ENCODE measurements at regions not wholly inside any gene's neighbourhood (a gene's known extent, or its start where the extent isn't known, plus 50 kb on each side); places are given as distances from the start of the nearest gene placed in this dataset.
A peak's percentile ranks its signal among the peaks of the same experiment; 100 is the strongest.
"Not testable (repeated sequence)": the region's sequence is repeated elsewhere in the genome, so short reads cannot be mapped to it uniquely, and the experiment has no call there.

GRCh38 chr3:48101301-48101650 is 85.1 kb upstream of the MAP4 start:
- H3K9me3 ChIP-seq, result not testable (repeated sequence)

GRCh38 chr3:48092270-48092669 is 76.1 kb upstream of the MAP4 start:
- DNase-seq, result no peak
- Histone ChIP-seq H3K27ac (no peak overlapping the region), H3K27me3 (no peaks in the 10 kb centered on the region), H3K4me3 (no peak overlapping the region), H3K4me1 (peaks cover 0 to 9% (median 7%) of the 10 kb centered on the region in 4 donors), H3K36me3 (no peaks in the 10 kb centered on the region), H3K9me3 (no peaks in the 10 kb centered on the region)
- 47% methylated on average over 2 of the region's 2 CpGs for whole genome bisulfite sequencing, 2 donors
- intact Hi-C loops (cut with DNase I), result no loop called here
- TF ChIP-seq CTCF (IDR thresholded peaks at IDR 0.05), result no peak

More at GRCh38 chr3:48101301-48101650, 85.1 kb upstream of the MAP4 start:
- DNase-seq; H3K4me3 ChIP-seq; H3K27ac ChIP-seq; intact Hi-C loops (cut with DNase I); H3K36me3 ChIP-seq; H3K4me1 ChIP-seq; H3K27me3 ChIP-seq: not testable (repeated sequence)
- WGBS, 2 donors, result 94 to 96% methylated on average over 2 of the region's 2 CpGs

GRCh38 chr3:48090166-48090939 is 74.1 kb upstream of the MAP4 start:
- DNase-seq, result no peak
- Histone ChIP-seq H3K4me3 (no peak overlapping the region), H3K9me3 (no peaks in the 10 kb centered on the region), H3K27ac (no peak overlapping the region), H3K27me3 (no peaks in the 10 kb centered on the region), H3K36me3 (no peaks in the 10 kb centered on the region), H3K4me1 (peaks cover 0 to 28% (median 26%) of the 10 kb centered on the region in 4 donors)
- TF ChIP-seq POLR2AphosphoS5 (IDR thresholded peaks at IDR 0.05) (no peak), EP300 (IDR thresholded peaks at IDR 0.05) (no peak), POLR2A (IDR thresholded peaks at IDR 0.05) (no peak), CTCF (IDR thresholded peaks at IDR 0.05) (no peak)
- intact Hi-C loops (cut with DNase I), result no loop called here
- WGBS, 2 donors, result 94 to 96% methylated on average over 19 of the region's 19 CpGs

GRCh38 chr3:48088749-48089466 is 72.7 kb upstream of the MAP4 start:
- peak overlapping the region; percentile 72 to 99 (median 88) for H3K4me3 ChIP-seq
- H3K9me3 ChIP-seq, result no peaks in the 10 kb centered on the region
- peak; percentile 99 for DNase-seq
- H3K27ac ChIP-seq, result peak overlapping the region; percentile 96 to 100 (median 99)
- H3K27me3 ChIP-seq, result no peaks in the 10 kb centered on the region
- H3K4me1 ChIP-seq, result peaks cover 0 to 43% (median 37%) of the 10 kb centered on the region in 4 donors
- H3K36me3 ChIP-seq, result peaks cover 0 to 2% (median 0%) of the 10 kb centered on the region in 4 donors
- WGBS, 2 donors, result 0% methylated on average over 79 of the region's 79 CpGs
- TF ChIP-seq EP300 (IDR thresholded peaks at IDR 0.05) (peak in 1 of 4 donors; percentile 3), POLR2A (IDR thresholded peaks at IDR 0.05) (peak; percentile 79 to 87), POLR2AphosphoS5 (IDR thresholded peaks at IDR 0.05) (peak; percentile 82 to 98 (median 95)), CTCF (IDR thresholded peaks at IDR 0.05) (no peak)
- intact Hi-C loops (cut with DNase I), result loop anchor here (2.0 kb wide), 1 partner anchor 76 kb away; no protein-coding TSS in a partner anchor

GRCh38 chr3:48088056-48088748 is 72.0 kb upstream of the MAP4 start:
- H3K9me3 ChIP-seq, result no peaks in the 10 kb centered on the region
- WGBS, 2 donors, result 1% methylated on average over 40 of the region's 40 CpGs
- peak overlapping the region; percentile 72 to 99 (median 88) for H3K4me3 ChIP-seq
- intact Hi-C loops (cut with DNase I), result loop anchor here (2.0 kb wide), 1 partner anchor 75 kb away; no protein-coding TSS in a partner anchor
- H3K27me3 ChIP-seq, result no peaks in the 10 kb centered on the region
- DNase-seq, result peak; percentile 75
- TF ChIP-seq POLR2A (IDR thresholded peaks at IDR 0.05), result no peak
- TF ChIP-seq CTCF (IDR thresholded peaks at IDR 0.05), result no peak
- no peak for TF ChIP-seq POLR2AphosphoS5 (IDR thresholded peaks at IDR 0.05)
- peak overlapping the region; percentile 96 to 100 (median 99) for H3K27ac ChIP-seq
- peaks cover 0 to 9% (median 3%) of the 10 kb centered on the region in 4 donors for H3K36me3 ChIP-seq
- H3K4me1 ChIP-seq, result peaks cover 0 to 50% (median 41%) of the 10 kb centered on the region in 4 donors

All from sigmoid colon (tissue), 6 donors.